Peyer's patch (tissue), 4 donors: ENCODE measurements at regions not wholly inside any gene's neighbourhood (a gene's known extent, or its start where the extent isn't known, plus 50 kb on each side); places are given as distances from the start of the nearest gene placed in this dataset.

Experiments used
- CTCF ChIP-seq, 6 experiments: fragments of 450-650 bp in 4 of 6; fragments of 200-600 bp in 2 of 6; sonication (generic) in 1 of 6; IDR thresholded peaks; one replicate each; pipeline ENCODE4 v1.5.1; 2017 to 2019; ENCODE audit warnings: antibody characterized with exemption in 6 of 6, mild to moderate bottlenecking in 3 of 6, moderate library complexity in 1 of 6
- POLR2A ChIP-seq, 2 donors: fragments of 450-650 bp; IDR thresholded peaks; one replicate each; pipeline ENCODE4 v1.5.1; 2017; ENCODE audit warnings: antibody characterized with exemption in 2 of 2, mild to moderate bottlenecking in 2 of 2, moderate library complexity in 2 of 2

GRCh38 chr9:96149533-96150280 is 152.3 kb downstream of the HSD17B3 start:
- TF ChIP-seq CTCF (IDR thresholded peaks at IDR 0.05): no peak
- TF ChIP-seq POLR2A (IDR thresholded peaks at IDR 0.05): no peak
